Upper lobe of left lung (tissue), 4 donors: ENCODE measurements at regions not wholly inside any gene's neighbourhood (a gene's known extent, or its start where the extent isn't known, plus 50 kb on each side); places are given as distances from the start of the nearest gene placed in this dataset.

Experiments used
- POLR2A ChIP-seq, 4 donors: fragments of 450-650 bp; IDR thresholded peaks; one replicate each; pipeline ENCODE4 v1.5.1; 2016 to 2017; ENCODE audit warnings: antibody characterized with exemption in 4 of 4, mild to moderate bottlenecking in 2 of 4
- POLR2AphosphoS5 ChIP-seq, 2 donors: sonication (generic); formaldehyde crosslinking; IDR thresholded peaks; one replicate each; pipeline ENCODE4 v1.5.1; 2017; ENCODE audit warnings: antibody characterized with exemption in 2 of 2
- TF ChIP-seq, protein P1 (sequence below), 6 experiments: fragments of 450-650 bp in 4 of 6; fragments of 200-600 bp in 2 of 6; sonication (generic) in 2 of 6; IDR thresholded peaks; one replicate each; pipeline ENCODE4 v1.5.1; 2016 to 2019; ENCODE audit warnings: antibody characterized with exemption in 6 of 6

DNA sequence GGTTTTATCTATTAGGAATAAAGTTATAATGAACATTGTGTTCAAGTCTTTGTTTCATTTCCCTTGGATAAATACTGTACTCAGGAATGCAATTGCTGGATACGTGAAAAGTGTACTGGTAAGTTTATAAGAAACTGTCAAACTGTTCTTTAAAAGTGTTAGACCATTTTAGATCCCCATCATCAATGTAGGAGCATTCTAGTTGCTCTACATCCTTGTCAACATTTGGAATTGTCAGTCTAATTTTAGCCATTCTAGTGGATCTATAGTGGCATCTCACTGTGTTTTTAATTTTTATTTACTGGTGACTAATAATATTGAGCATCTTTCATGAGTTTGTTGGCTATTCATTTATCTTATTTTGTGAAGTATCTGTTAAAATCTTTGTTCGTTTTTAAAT lies 354.0 kb upstream of the NRP1 start:
- TF ChIP-seq, protein P1, sequence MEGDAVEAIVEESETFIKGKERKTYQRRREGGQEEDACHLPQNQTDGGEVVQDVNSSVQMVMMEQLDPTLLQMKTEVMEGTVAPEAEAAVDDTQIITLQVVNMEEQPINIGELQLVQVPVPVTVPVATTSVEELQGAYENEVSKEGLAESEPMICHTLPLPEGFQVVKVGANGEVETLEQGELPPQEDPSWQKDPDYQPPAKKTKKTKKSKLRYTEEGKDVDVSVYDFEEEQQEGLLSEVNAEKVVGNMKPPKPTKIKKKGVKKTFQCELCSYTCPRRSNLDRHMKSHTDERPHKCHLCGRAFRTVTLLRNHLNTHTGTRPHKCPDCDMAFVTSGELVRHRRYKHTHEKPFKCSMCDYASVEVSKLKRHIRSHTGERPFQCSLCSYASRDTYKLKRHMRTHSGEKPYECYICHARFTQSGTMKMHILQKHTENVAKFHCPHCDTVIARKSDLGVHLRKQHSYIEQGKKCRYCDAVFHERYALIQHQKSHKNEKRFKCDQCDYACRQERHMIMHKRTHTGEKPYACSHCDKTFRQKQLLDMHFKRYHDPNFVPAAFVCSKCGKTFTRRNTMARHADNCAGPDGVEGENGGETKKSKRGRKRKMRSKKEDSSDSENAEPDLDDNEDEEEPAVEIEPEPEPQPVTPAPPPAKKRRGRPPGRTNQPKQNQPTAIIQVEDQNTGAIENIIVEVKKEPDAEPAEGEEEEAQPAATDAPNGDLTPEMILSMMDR (IDR thresholded peaks at IDR 0.05) = no peak
- TF ChIP-seq POLR2A (IDR thresholded peaks at IDR 0.05) = no peak
- TF ChIP-seq POLR2AphosphoS5 (IDR thresholded peaks at IDR 0.05) = no peak
